Gastrocnemius medialis (tissue), 4 donors: ENCODE measurements at regions not wholly inside any gene's neighbourhood (a gene's known extent, or its start where the extent isn't known, plus 50 kb on each side); places are given as distances from the start of the nearest gene placed in this dataset.

ENCODE experiments used
- ATAC-seq, 2 donors: fragments of 150-250 bp; one replicate each; pipeline ENCODE4 v1.9.1; 2016
- DNase-seq, 2 donors: peaks; one replicate each; pipeline ENCODE4 v3.0.0-alpha.2; 2019
- H3K27ac ChIP-seq, 4 donors: fragments of 200-600 bp; sonication (generic); 1 replicate in 1 of 4; 2 replicates in 3 of 4; pipeline ENCODE4 v1.5.1; 2016 to 2018; ENCODE audit warnings: mild to moderate bottlenecking in 2 of 4, moderate library complexity in 1 of 4
- H3K27me3 ChIP-seq, 3 donors: fragments of 200-600 bp; sonication (generic) in 2 of 3; 1 replicate in 1 of 3; 2 replicates in 2 of 3; pipeline versions ENCODE4 v1.5.1 to v1.6.0; 2016 to 2019; ENCODE audit warnings: mild to moderate bottlenecking in 1 of 3, moderate library complexity in 1 of 3
- H3K36me3 ChIP-seq, 2 donors: fragments of 200-600 bp; sonication (generic) in 1 of 2; one replicate each; pipeline ENCODE4 v1.5.1; 2017 to 2018
- H3K4me1 ChIP-seq, 2 donors: fragments of 200-600 bp; sonication (generic) in 1 of 2; one replicate each; pipeline ENCODE4 v1.5.1; 2016 to 2017; ENCODE audit warnings: mild to moderate bottlenecking in 2 of 2
- H3K4me3 ChIP-seq, 4 donors: fragments of 200-600 bp; sonication (generic) in 3 of 4; 1 replicate in 1 of 4; 2 replicates in 3 of 4; pipeline ENCODE4 v1.5.1; 2016 to 2019; ENCODE audit warnings: mild to moderate bottlenecking in 2 of 4
- H3K9me3 ChIP-seq, 3 donors: fragments of 200-600 bp; sonication (generic) in 2 of 3; 1 replicate in 1 of 3; 2 replicates in 2 of 3; pipeline ENCODE4 v1.5.1; 2016 to 2019
- CTCF ChIP-seq, 5 experiments: fragments of 450-650 bp in 3 of 5; fragments of 200-600 bp in 2 of 5; sonication (generic) in 2 of 5; IDR thresholded peaks in 4 of 5; conservative IDR thresholded peaks in 1 of 5; 1 replicate in 4 of 5; 2 replicates in 1 of 5; pipeline ENCODE4 v1.5.1; 2016 to 2019; ENCODE audit warnings: antibody characterized with exemption in 5 of 5, mild to moderate bottlenecking in 3 of 5, moderate library complexity in 3 of 5
- POLR2A ChIP-seq, 2 donors: fragments of 450-650 bp; IDR thresholded peaks; one replicate each; pipeline ENCODE4 v1.6.1; 2017; ENCODE audit warnings: antibody characterized with exemption in 2 of 2, mild to moderate bottlenecking in 2 of 2, moderate library complexity in 2 of 2
- in situ Hi-C, 4 donors: fragments of 200-750 bp; cut with MboI; loops; one replicate each; pipeline versions ENCODE4 v1.15.0 to v1.8.0; 2017; ENCODE audit warnings: low sequenced_read_pairs in 4 of 4
- intact Hi-C: fragments of 100-400 bp; cut with DNase I; formaldehyde crosslinking; loops from one replicate; pipeline ENCODE4 v1.15.1; 2023; ENCODE audit warnings: low total_unique reads

- TF ChIP-seq POLR2A (IDR thresholded peaks at IDR 0.05) (no peak), CTCF (IDR thresholded peaks at IDR 0.05 in 4 of 5, conservative IDR thresholded peaks at IDR 0.05 in 1 of 5) (no peak)
- Histone ChIP-seq H3K4me1 (no peaks in the 10 kb centered on the region), H3K4me3 (no peak overlapping the region), H3K27me3 (no peaks in the 10 kb centered on the region), H3K9me3 (no peaks in the 10 kb centered on the region), H3K27ac (no peak overlapping the region), H3K36me3 (no peaks in the 10 kb centered on the region)
- ATAC-seq (no peak), DNase-seq (no peak)
- intact Hi-C loops (no loop called here), in situ Hi-C loops (no loop called here)
Measured at GRCh38 chr11:95297680-95298452, 66.9 kb upstream of the SESN3 start.

- DNase-seq: no peak
- no peak overlapping the region for H3K27ac ChIP-seq
Measured at GRCh38 chr11:95296621-95297025, 65.6 kb upstream of the SESN3 start.

GRCh38 chr11:95296165-95296564, 65.2 kb upstream of the SESN3 start:
- intact Hi-C loops: no loop called here
- ATAC-seq (no peak), DNase-seq (no peak)
- TF ChIP-seq CTCF (IDR thresholded peaks at IDR 0.05 in 4 of 5, conservative IDR thresholded peaks at IDR 0.05 in 1 of 5) (no peak), POLR2A (IDR thresholded peaks at IDR 0.05) (no peak)
- Histone ChIP-seq H3K27ac (no peak overlapping the region), H3K27me3 (no peaks in the 10 kb centered on the region), H3K9me3 (no peaks in the 10 kb centered on the region), H3K4me1 (no peaks in the 10 kb centered on the region), H3K36me3 (no peaks in the 10 kb centered on the region), H3K4me3 (no peak overlapping the region)
- in situ Hi-C loops: no loop called here

More at GRCh38 chr11:95296621-95297025, 65.6 kb upstream of the SESN3 start:
- TF ChIP-seq CTCF (IDR thresholded peaks at IDR 0.05 in 4 of 5, conservative IDR thresholded peaks at IDR 0.05 in 1 of 5) (no peak), POLR2A (IDR thresholded peaks at IDR 0.05) (no peak)
- in situ Hi-C loops (no loop called here), intact Hi-C loops (no loop called here)
- no peak for ATAC-seq
- Histone ChIP-seq H3K36me3 (no peaks in the 10 kb centered on the region), H3K4me1 (no peaks in the 10 kb centered on the region), H3K4me3 (no peak overlapping the region), H3K27me3 (no peaks in the 10 kb centered on the region), H3K9me3 (no peaks in the 10 kb centered on the region)

- no peak overlapping the region for H3K4me3 ChIP-seq
- DNase-seq (no peak), ATAC-seq (no peak)
- TF ChIP-seq CTCF (IDR thresholded peaks at IDR 0.05 in 4 of 5, conservative IDR thresholded peaks at IDR 0.05 in 1 of 5) (no peak), POLR2A (IDR thresholded peaks at IDR 0.05) (no peak)
- H3K9me3 ChIP-seq: no peaks in the 10 kb centered on the region
- no peaks in the 10 kb centered on the region for H3K36me3 ChIP-seq
- no peaks in the 10 kb centered on the region for H3K4me1 ChIP-seq
- no peaks in the 10 kb centered on the region for H3K27me3 ChIP-seq
- intact Hi-C loops (no loop called here), in situ Hi-C loops (no loop called here)
- H3K27ac ChIP-seq: no peak overlapping the region
Measured at GRCh38 chr11:95295382-95296149, 64.6 kb upstream of the SESN3 start.
